ENCODE measurements at regions not wholly inside any gene's neighbourhood (a gene's known extent, or its start where the extent isn't known, plus 50 kb on each side); places are given as distances from the start of the nearest gene placed in this dataset.

DNA sequence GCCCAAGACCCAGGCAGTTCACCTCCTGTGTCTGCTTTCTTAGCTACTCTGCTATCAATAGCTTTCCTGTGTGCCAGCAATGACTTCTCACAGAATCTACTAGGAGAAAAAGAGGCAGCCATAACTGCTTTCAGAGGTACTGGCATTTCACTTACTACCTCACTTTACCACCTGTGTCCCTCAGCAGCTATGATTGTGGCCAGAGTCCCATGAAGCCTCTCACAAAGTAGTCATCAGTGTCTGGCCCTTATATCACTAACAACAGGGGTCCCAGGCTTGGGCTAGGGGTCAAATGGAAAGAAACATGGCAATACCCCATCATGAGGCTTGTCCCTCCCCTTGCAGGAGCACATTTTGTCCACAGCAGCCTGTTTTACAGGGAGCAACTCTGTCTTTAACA lies 62.7 kb upstream of the EPS8L3 start:
- TF ChIP-seq, protein P1, sequence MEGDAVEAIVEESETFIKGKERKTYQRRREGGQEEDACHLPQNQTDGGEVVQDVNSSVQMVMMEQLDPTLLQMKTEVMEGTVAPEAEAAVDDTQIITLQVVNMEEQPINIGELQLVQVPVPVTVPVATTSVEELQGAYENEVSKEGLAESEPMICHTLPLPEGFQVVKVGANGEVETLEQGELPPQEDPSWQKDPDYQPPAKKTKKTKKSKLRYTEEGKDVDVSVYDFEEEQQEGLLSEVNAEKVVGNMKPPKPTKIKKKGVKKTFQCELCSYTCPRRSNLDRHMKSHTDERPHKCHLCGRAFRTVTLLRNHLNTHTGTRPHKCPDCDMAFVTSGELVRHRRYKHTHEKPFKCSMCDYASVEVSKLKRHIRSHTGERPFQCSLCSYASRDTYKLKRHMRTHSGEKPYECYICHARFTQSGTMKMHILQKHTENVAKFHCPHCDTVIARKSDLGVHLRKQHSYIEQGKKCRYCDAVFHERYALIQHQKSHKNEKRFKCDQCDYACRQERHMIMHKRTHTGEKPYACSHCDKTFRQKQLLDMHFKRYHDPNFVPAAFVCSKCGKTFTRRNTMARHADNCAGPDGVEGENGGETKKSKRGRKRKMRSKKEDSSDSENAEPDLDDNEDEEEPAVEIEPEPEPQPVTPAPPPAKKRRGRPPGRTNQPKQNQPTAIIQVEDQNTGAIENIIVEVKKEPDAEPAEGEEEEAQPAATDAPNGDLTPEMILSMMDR (conservative IDR thresholded peaks at IDR 0.05): no peak
- TF ChIP-seq ZFX (IDR thresholded peaks at IDR 0.05): no peak

Measured in C4-2B (cell line).